Muscle layer of duodenum (tissue), 2 donors: ENCODE measurements at regions not wholly inside any gene's neighbourhood (a gene's known extent, or its start where the extent isn't known, plus 50 kb on each side); places are given as distances from the start of the nearest gene placed in this dataset.
A peak's percentile ranks its signal among the peaks of the same experiment; 100 is the strongest.
"Not testable (repeated sequence)": the region's sequence is repeated elsewhere in the genome, so short reads cannot be mapped to it uniquely, and the experiment has no call there.

ENCODE experiments used
- H3K27ac ChIP-seq: one replicate; pipeline ENCODE4 v1.7.0; 2013; ENCODE audit warnings: mild to moderate bottlenecking, low read length
- H3K27me3 ChIP-seq: one replicate; pipeline ENCODE4 v1.7.0; 2013; ENCODE audit warnings: low read depth, mild to moderate bottlenecking, control low read depth, low read length
- H3K36me3 ChIP-seq, 2 donors: one replicate each; pipeline ENCODE4 v1.7.0; 2013; ENCODE audit warnings: low read length in 2 of 2, control low read depth in 1 of 2, mild to moderate bottlenecking in 1 of 2; ENCODE audit not compliant: insufficient read depth in 2 of 2, control insufficient read depth in 1 of 2
- H3K4me1 ChIP-seq, 2 donors: one replicate each; pipeline ENCODE4 v1.7.0; 2013; ENCODE audit warnings: low read length in 2 of 2, mild to moderate bottlenecking in 2 of 2, control low read depth in 1 of 2, moderate library complexity in 1 of 2; ENCODE audit not compliant: insufficient read depth in 2 of 2, control insufficient read depth in 1 of 2
- H3K4me3 ChIP-seq, 2 donors: one replicate each; pipeline ENCODE4 v1.7.0; 2013; ENCODE audit warnings: low read length in 2 of 2, low read depth in 1 of 2, mild to moderate bottlenecking in 1 of 2
- H3K9me3 ChIP-seq, 2 donors: one replicate each; pipeline ENCODE4 v1.7.0; 2013; ENCODE audit warnings: low read length in 2 of 2, control low read depth in 1 of 2, mild to moderate bottlenecking in 1 of 2; ENCODE audit not compliant: control insufficient read depth in 1 of 2
- donor health status: healthy.

DNA sequence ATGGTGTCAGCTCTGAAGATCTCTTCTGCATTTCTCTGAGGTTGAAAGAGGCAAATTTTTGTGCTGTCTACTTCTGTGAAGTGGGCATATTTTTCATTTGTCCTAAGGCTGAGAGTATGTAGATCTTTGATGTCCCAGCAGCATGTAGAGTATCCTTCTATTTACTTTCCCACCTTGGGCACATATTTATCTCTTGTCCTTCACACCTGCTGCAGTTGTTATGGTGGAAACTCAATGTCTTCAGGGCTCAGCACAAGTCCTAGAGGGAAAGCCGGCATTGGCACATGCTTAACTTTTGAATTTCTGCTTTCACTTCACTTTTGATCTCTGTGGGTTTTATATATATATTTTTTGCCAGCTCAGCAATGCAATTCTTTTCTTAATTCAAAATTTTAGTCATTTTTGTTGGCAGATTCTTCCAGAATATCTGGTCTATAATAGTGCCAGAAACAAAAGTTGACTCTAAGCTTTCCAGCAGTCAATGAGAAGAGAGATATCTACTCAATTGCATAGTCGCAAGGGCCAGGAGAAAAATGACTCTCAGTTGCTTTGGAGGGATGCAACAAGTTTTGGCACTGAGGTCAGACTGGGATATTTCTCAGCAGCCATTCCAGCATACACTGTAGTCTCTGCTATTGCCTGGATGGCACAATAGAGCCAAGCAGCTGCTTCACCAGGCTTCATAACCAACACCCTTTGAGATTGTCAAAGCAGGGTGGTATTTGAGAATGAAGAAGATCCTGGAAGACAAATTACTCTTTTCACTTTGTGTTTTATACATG lies 127.8 kb upstream of the FAT1 start:
- H3K4me3 ChIP-seq = no peak overlapping the region
- no peaks in the 10 kb centered on the region for H3K36me3 ChIP-seq
- H3K27ac ChIP-seq = no peak overlapping the region
- peaks cover 0 to 7% of the 10 kb centered on the region in 2 donors for H3K9me3 ChIP-seq
- H3K4me1 ChIP-seq = no peaks in the 10 kb centered on the region
- H3K27me3 ChIP-seq = no peaks in the 10 kb centered on the region

DNA sequence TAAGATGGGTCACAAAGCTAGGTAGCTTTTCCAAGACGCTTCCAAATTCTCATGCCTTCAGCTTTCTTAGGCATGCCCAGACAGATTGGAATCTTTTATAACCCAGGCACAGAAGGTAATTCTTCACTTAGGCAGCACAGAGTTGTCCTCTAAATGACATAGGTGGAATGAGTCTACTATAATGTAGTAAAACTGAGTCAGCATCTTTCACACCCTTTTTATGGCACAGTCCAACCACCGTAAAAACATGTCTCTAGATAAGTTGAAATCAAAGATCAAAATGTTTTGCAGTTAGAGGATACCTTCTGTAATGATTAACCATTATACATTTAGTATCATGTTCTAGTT lies 128.4 kb upstream of the FAT1 start:
- H3K27ac ChIP-seq = no peak overlapping the region
- no peaks in the 10 kb centered on the region for H3K36me3 ChIP-seq
- no peaks in the 10 kb centered on the region for H3K27me3 ChIP-seq
- H3K4me3 ChIP-seq = no peak overlapping the region
- no peaks in the 10 kb centered on the region for H3K4me1 ChIP-seq
- H3K9me3 ChIP-seq = peaks cover 0 to 7% of the 10 kb centered on the region in 2 donors

- Histone ChIP-seq H3K36me3 (no peaks in the 10 kb centered on the region), H3K9me3 (peaks cover 0 to 7% of the 10 kb centered on the region in 2 donors), H3K4me1 (no peaks in the 10 kb centered on the region), H3K4me3 (no peak overlapping the region), H3K27me3 (no peaks in the 10 kb centered on the region), H3K27ac (peak overlapping the region; percentile 10)
Measured at GRCh38 chr4:186852964-186853391, 129.3 kb upstream of the FAT1 start.

- Histone ChIP-seq H3K4me3 (no peak overlapping the region), H3K27me3 (no peaks in the 10 kb centered on the region), H3K4me1 (no peaks in the 10 kb centered on the region), H3K9me3 (peaks cover 0 to 7% of the 10 kb centered on the region in 2 donors), H3K36me3 (no peaks in the 10 kb centered on the region), H3K27ac (no peak overlapping the region)
Measured at GRCh38 chr4:186854256-186854655, 130.6 kb upstream of the FAT1 start.

- Histone ChIP-seq H3K27ac (no peak overlapping the region), H3K9me3 (peaks cover 0 to 5% of the 10 kb centered on the region in 2 donors), H3K27me3 (no peaks in the 10 kb centered on the region), H3K4me3 (no peak overlapping the region), H3K4me1 (no peaks in the 10 kb centered on the region), H3K36me3 (no peaks in the 10 kb centered on the region)
Measured at GRCh38 chr4:186855111-186855510, 131.5 kb upstream of the FAT1 start.

DNA sequence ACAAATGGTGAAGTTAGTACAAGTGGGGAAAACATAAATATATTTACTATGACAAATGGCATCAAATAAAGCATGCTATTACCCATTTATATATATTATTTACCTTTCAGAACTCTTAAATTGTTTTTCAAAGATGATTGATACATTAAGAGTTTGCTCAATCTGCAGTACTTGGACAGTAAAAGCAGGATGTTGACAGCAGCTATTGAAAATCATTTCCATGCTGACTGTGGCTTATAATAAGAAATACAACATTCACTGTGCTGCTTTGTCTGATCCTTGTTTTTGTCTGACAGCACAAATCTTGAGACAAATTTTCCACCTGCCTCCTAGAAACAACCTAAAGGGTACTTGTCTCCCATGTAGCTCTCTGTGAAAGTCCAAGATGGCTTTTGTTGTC lies 134.1 kb upstream of the FAT1 start:
- H3K27me3 ChIP-seq = no peaks in the 10 kb centered on the region

GRCh38 chr4:186858355-186858754 lies 134.7 kb upstream of the FAT1 start:
- Histone ChIP-seq H3K27ac (no peak overlapping the region), H3K36me3 (no peaks in the 10 kb centered on the region), H3K9me3 (no peaks in the 10 kb centered on the region), H3K27me3 (no peaks in the 10 kb centered on the region), H3K4me1 (no peaks in the 10 kb centered on the region), H3K4me3 (no peak overlapping the region)

More for the DNA sequence above, 134.1 kb upstream of the FAT1 start:
- no peak overlapping the region for H3K27ac ChIP-seq
- no peak overlapping the region for H3K4me3 ChIP-seq
- no peaks in the 10 kb centered on the region for H3K4me1 ChIP-seq
- no peaks in the 10 kb centered on the region for H3K36me3 ChIP-seq
- H3K9me3 ChIP-seq = no peaks in the 10 kb centered on the region

GRCh38 chr4:186859420-186859819 lies 135.8 kb upstream of the FAT1 start:
- Histone ChIP-seq H3K9me3 (no peaks in the 10 kb centered on the region), H3K27me3 (no peaks in the 10 kb centered on the region), H3K27ac (no peak overlapping the region), H3K36me3 (no peaks in the 10 kb centered on the region), H3K4me1 (no peaks in the 10 kb centered on the region), H3K4me3 (no peak overlapping the region)

GRCh38 chr4:186861317-186861716 lies 137.7 kb upstream of the FAT1 start:
- Histone ChIP-seq H3K36me3 (no peaks in the 10 kb centered on the region), H3K4me3 (no peak overlapping the region), H3K27me3 (no peaks in the 10 kb centered on the region), H3K4me1 (no peaks in the 10 kb centered on the region), H3K27ac (no peak overlapping the region), H3K9me3 (peaks cover 0 to 5% of the 10 kb centered on the region in 2 donors)

- Histone ChIP-seq H3K4me3 (no peak overlapping the region), H3K27me3 (no peaks in the 10 kb centered on the region), H3K9me3 (no peaks in the 10 kb centered on the region), H3K36me3 (no peaks in the 10 kb centered on the region), H3K27ac (no peak overlapping the region), H3K4me1 (no peaks in the 10 kb centered on the region)
Measured at GRCh38 chr4:186871856-186872255, 148.2 kb upstream of the FAT1 start.

- not testable (repeated sequence) for H3K27me3 ChIP-seq, H3K4me3 ChIP-seq, H3K36me3 ChIP-seq, H3K4me1 ChIP-seq, H3K9me3 ChIP-seq, H3K27ac ChIP-seq
Measured at GRCh38 chr4:186873095-186873494, 149.4 kb upstream of the FAT1 start.

- Histone ChIP-seq H3K27me3 (no peaks in the 10 kb centered on the region), H3K9me3 (no peaks in the 10 kb centered on the region), H3K4me3 (no peak overlapping the region), H3K4me1 (no peaks in the 10 kb centered on the region), H3K36me3 (no peaks in the 10 kb centered on the region), H3K27ac (no peak overlapping the region)
Measured at GRCh38 chr4:186875476-186875875, 151.8 kb upstream of the FAT1 start.
